HG02759 (cell line): ENCODE measurements at regions not wholly inside any gene's neighbourhood (a gene's known extent, or its start where the extent isn't known, plus 50 kb on each side); places are given as distances from the start of the nearest gene placed in this dataset.
"Not testable (repeated sequence)": the region's sequence is repeated elsewhere in the genome, so short reads cannot be mapped to it uniquely, and the experiment has no call there.

Experiments
- ATAC-seq: cut with Tn5 transposase; IDR thresholded peaks from one replicate; pipeline ENCODE4 v1.9.1; 2021; ENCODE audit warnings: mild to moderate bottlenecking, moderate library complexity; ENCODE audit not compliant: unreplicated experiment

GRCh38 chr11:91093141-91093540, 870.3 kb upstream of the CHORDC1 start:
- ATAC-seq = no peak

GRCh38 chr11:91091563-91091962, 868.7 kb upstream of the CHORDC1 start:
- no peak for ATAC-seq

- ATAC-seq = no peak
Observed at GRCh38 chr11:91086028-91086427, 863.2 kb upstream of the CHORDC1 start.

- no peak for ATAC-seq
Observed at GRCh38 chr11:91082255-91082654, 859.4 kb upstream of the CHORDC1 start.

GRCh38 chr11:91081440-91082043, 858.7 kb upstream of the CHORDC1 start:
- ATAC-seq = no peak

- ATAC-seq = no peak
Observed at GRCh38 chr11:91078221-91078620, 855.4 kb upstream of the CHORDC1 start.

GRCh38 chr11:91075032-91075695, 852.3 kb upstream of the CHORDC1 start:
- ATAC-seq = no peak

GRCh38 chr11:91067666-91068065, 844.8 kb upstream of the CHORDC1 start:
- ATAC-seq = no peak

GRCh38 chr11:91066456-91067047, 843.7 kb upstream of the CHORDC1 start:
- ATAC-seq = no peak

GRCh38 chr11:91063399-91063798, 840.5 kb upstream of the CHORDC1 start:
- not testable (repeated sequence) for ATAC-seq

- ATAC-seq = no peak
Observed at GRCh38 chr11:91047882-91048281, 825.0 kb upstream of the CHORDC1 start.

GRCh38 chr11:91046261-91046660, 823.4 kb upstream of the CHORDC1 start:
- ATAC-seq = no peak

- ATAC-seq = no peak
Observed at GRCh38 chr11:91041626-91042025, 818.8 kb upstream of the CHORDC1 start.

- ATAC-seq = no peak
Observed at GRCh38 chr11:91023731-91024130, 800.9 kb upstream of the CHORDC1 start.

- no peak for ATAC-seq
Observed at GRCh38 chr11:91011503-91011902, 788.7 kb upstream of the CHORDC1 start.

GRCh38 chr11:91005458-91005857, 782.6 kb upstream of the CHORDC1 start:
- no peak for ATAC-seq

- no peak for ATAC-seq
Observed at GRCh38 chr11:90997241-90997640, 774.4 kb upstream of the CHORDC1 start.

- ATAC-seq = not testable (repeated sequence)
Observed at GRCh38 chr11:90972159-90972558, 749.3 kb upstream of the CHORDC1 start.

GRCh38 chr11:90947930-90948329, 725.1 kb upstream of the CHORDC1 start:
- ATAC-seq = no peak

GRCh38 chr11:90930252-90930651, 707.4 kb upstream of the CHORDC1 start:
- no peak for ATAC-seq

- no peak for ATAC-seq
Observed at GRCh38 chr11:90919332-90919731, 696.5 kb upstream of the CHORDC1 start.

GRCh38 chr11:90916706-90917105, 693.9 kb upstream of the CHORDC1 start:
- ATAC-seq = no peak
